ENCODE measurements at regions not wholly inside any gene's neighbourhood (a gene's known extent, or its start where the extent isn't known, plus 50 kb on each side); places are given as distances from the start of the nearest gene placed in this dataset.
"Not testable (repeated sequence)": the region's sequence is repeated elsewhere in the genome, so short reads cannot be mapped to it uniquely, and the experiment has no call there.

- Histone ChIP-seq H3K27me3 (no peaks in the 10 kb centered on the region), H3K27ac (no peak overlapping the region), H3K4me1 (no peaks in the 10 kb centered on the region), H3K4me3 (no peak overlapping the region), H3K9me3 (replicated peaks) (no peaks in the 10 kb centered on the region), H3K36me3 (no peaks in the 10 kb centered on the region)
- no peak for DNase-seq
Observed at GRCh38 chr6:78709021-78709420, 158.3 kb upstream of the IRAK1BP1 start.

GRCh38 chr6:78713564-78713963 is 153.8 kb upstream of the IRAK1BP1 start:
- Histone ChIP-seq H3K4me3 (no peak overlapping the region), H3K9me3 (replicated peaks) (no peaks in the 10 kb centered on the region), H3K27me3 (no peaks in the 10 kb centered on the region), H3K27ac (no peak overlapping the region), H3K36me3 (no peaks in the 10 kb centered on the region), H3K4me1 (no peaks in the 10 kb centered on the region)
- no peak for DNase-seq

DNA sequence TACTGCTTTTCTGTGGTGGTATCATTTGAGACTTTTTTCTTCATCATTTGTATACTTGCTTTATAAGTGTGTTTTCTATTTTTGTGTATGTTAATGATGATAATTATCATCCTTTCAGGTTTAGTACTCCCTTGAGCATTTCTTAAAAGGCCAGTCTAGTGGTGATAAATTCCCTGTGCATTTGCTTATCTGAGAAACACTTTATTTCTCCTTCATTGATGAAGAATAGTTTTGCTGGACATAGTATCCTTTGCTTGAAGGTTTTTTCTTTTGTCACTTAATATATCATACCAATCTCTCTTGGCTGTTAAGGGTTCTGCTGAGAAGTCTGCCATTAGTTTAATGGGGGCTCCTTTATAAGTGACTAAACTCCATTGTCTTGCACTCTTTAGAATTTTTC is 123.2 kb upstream of the IRAK1BP1 start:
- H3K36me3 ChIP-seq, result no peaks in the 10 kb centered on the region
- no peak overlapping the region for H3K4me3 ChIP-seq
- H3K4me1 ChIP-seq, result no peaks in the 10 kb centered on the region
- no peak for DNase-seq
- no peaks in the 10 kb centered on the region for H3K27me3 ChIP-seq
- H3K9me3 ChIP-seq (replicated peaks), result no peaks in the 10 kb centered on the region; the same call in 1 of the 2 replicates
- no peak overlapping the region for H3K27ac ChIP-seq

GRCh38 chr6:78746457-78746856 is 120.9 kb upstream of the IRAK1BP1 start:
- Histone ChIP-seq H3K36me3 (no peaks in the 10 kb centered on the region), H3K9me3 (replicated peaks) (no peaks in the 10 kb centered on the region; the same call in 1 of the 2 replicates), H3K27ac (no peak overlapping the region), H3K4me3 (no peak overlapping the region), H3K27me3 (no peaks in the 10 kb centered on the region), H3K4me1 (no peaks in the 10 kb centered on the region)
- no peak for DNase-seq

- H3K4me1 ChIP-seq, result no peaks in the 10 kb centered on the region
- H3K36me3 ChIP-seq, result no peaks in the 10 kb centered on the region
- H3K9me3 ChIP-seq (replicated peaks), result no peaks in the 10 kb centered on the region; the same call in 1 of the 2 replicates
- no peak overlapping the region for H3K27ac ChIP-seq
- no peak overlapping the region for H3K4me3 ChIP-seq
- H3K27me3 ChIP-seq, result no peaks in the 10 kb centered on the region
- DNase-seq, result no peak
Observed at GRCh38 chr6:78749326-78749725, 118.0 kb upstream of the IRAK1BP1 start.

DNA sequence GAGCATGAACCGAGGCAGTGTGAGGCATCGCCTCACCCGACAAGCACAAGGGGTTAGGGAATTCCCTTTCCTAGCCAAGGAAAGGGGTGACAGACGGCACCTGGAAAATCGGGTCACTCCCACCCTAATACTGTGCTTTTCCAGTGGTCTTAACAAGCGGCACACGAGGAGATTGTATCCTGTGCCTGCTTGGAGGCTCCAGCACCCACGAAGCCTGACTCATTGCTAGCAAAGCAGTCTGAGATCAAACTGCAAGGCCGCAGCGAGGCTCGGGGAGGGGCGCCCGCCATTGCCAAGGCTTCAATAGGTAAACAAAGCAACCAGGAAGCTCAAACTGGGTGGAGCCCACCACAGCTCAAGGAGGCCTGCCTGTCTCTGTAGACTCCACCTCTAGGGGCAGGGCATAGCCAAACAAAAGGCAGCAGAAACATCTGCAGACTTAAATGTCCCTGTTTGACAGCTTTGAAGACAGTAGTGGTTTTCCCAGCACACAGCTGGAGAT is 109.0 kb upstream of the IRAK1BP1 start:
- not testable (repeated sequence) for H3K36me3 ChIP-seq; H3K4me1 ChIP-seq; H3K9me3 ChIP-seq (replicated peaks); DNase-seq; H3K27ac ChIP-seq; H3K4me3 ChIP-seq; H3K27me3 ChIP-seq

- no peak overlapping the region for H3K4me3 ChIP-seq
- no peaks in the 10 kb centered on the region for H3K27me3 ChIP-seq
- no peak for DNase-seq
- no peaks in the 10 kb centered on the region for H3K36me3 ChIP-seq
- H3K4me1 ChIP-seq, result no peaks in the 10 kb centered on the region
- H3K27ac ChIP-seq, result no peak overlapping the region
- no peaks in the 10 kb centered on the region for H3K9me3 ChIP-seq (replicated peaks)
Observed at GRCh38 chr6:78768271-78768670, 99.1 kb upstream of the IRAK1BP1 start.

DNA sequence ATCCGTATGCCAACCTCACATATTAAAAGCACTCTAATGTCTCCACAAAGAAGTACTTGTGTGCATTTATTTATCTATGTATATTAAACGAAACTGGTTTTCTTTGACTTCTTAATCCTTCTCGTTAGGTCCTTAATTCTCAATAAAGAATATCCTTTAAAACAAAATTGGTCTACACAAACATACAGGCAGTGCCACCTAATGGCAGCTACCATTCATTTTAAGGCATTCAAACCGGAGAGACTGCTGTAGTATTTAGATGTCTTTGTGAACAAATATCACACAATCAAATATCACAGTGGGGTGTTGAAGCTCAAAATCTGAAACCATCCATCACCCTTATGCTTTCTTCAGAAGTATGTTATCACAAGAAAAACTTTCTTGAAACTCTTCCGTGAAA is 96.6 kb upstream of the IRAK1BP1 start:
- Histone ChIP-seq H3K4me1 (no peaks in the 10 kb centered on the region), H3K27me3 (no peaks in the 10 kb centered on the region), H3K27ac (no peak overlapping the region), H3K36me3 (no peaks in the 10 kb centered on the region), H3K4me3 (no peak overlapping the region), H3K9me3 (replicated peaks) (no peaks in the 10 kb centered on the region)
- DNase-seq, result no peak

DNA sequence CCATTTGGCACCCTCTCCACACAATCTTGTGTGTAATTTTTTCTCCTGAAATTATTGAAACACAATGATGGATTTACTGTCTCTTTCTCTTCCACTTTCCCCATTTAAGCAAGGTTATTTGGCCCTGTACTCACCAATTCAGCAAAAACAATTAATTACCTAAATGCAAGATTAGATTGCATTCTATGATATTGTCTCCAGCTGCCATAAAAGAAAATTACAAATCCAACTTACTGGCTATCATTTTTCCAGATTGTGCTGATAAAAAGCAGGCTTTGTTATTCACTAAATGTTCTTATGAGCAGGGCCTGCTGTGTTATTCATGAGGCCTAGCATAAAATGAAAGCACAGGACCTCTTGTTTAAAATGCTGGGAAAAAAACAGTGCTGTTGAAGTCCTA is 95.8 kb upstream of the IRAK1BP1 start:
- Histone ChIP-seq H3K27ac (no peak overlapping the region), H3K27me3 (no peaks in the 10 kb centered on the region), H3K9me3 (replicated peaks) (no peaks in the 10 kb centered on the region), H3K4me1 (no peaks in the 10 kb centered on the region), H3K4me3 (no peak overlapping the region), H3K36me3 (no peaks in the 10 kb centered on the region)
- DNase-seq, result no peak

DNA sequence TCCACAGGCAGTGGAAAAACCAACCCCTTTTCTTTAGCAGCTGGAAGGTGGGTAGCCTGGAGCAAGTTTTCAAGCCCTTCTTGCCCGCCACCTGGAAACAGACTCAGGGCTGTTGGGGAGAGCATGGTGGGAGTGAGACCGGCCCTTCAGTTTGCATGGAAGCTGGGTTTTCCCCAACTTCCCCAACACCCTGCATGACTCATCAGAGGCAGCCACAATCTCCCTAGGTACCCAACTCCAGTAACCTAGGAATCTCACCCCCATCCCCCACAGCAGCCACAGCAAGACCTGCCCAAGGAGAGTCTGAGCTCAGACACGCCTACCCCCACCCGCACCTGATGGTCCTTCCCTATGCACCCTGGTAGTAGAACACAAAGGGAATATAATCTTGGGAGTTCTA is 86.3 kb upstream of the IRAK1BP1 start:
- DNase-seq, result no peak
- H3K9me3 ChIP-seq (replicated peaks), result no peaks in the 10 kb centered on the region
- H3K4me3 ChIP-seq, result no peak overlapping the region
- H3K27me3 ChIP-seq, result no peaks in the 10 kb centered on the region; the same call in 1 of the 2 replicates
- H3K4me1 ChIP-seq, result no peaks in the 10 kb centered on the region
- H3K36me3 ChIP-seq, result no peaks in the 10 kb centered on the region
- H3K27ac ChIP-seq, result no peak overlapping the region

- H3K36me3 ChIP-seq; H3K4me3 ChIP-seq; H3K9me3 ChIP-seq (replicated peaks); H3K27me3 ChIP-seq; H3K4me1 ChIP-seq; H3K27ac ChIP-seq; DNase-seq: not testable (repeated sequence)
Observed at GRCh38 chr6:78783366-78783765, 84.0 kb upstream of the IRAK1BP1 start.

DNA sequence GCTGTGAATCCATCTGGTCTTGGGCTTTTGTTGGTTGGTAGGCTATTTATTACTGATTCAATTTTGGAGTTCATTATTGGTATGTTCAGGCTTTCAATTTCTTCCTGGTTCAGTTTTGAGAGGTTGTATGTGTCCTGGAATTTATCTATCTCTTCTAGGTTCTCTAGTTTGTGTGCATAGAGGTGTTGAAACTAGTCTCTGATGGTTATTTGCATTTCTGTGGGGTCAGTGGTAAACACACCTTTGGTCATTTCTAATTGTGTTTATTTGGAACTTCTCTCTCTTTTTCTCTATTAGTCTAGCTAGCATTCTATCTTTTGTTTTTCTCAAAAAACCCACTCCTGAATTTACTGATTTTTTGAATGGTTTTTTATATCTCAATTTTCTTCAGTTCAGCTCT is 70.1 kb upstream of the IRAK1BP1 start:
- Histone ChIP-seq H3K4me1 (no peaks in the 10 kb centered on the region), H3K27me3 (no peaks in the 10 kb centered on the region), H3K4me3 (no peak overlapping the region), H3K9me3 (replicated peaks) (no peaks in the 10 kb centered on the region), H3K36me3 (no peaks in the 10 kb centered on the region), H3K27ac (no peak overlapping the region)
- no peak for DNase-seq

GRCh38 chr6:78799682-78800081 is 67.7 kb upstream of the IRAK1BP1 start:
- no peak for DNase-seq
- no peak overlapping the region for H3K4me3 ChIP-seq

DNA sequence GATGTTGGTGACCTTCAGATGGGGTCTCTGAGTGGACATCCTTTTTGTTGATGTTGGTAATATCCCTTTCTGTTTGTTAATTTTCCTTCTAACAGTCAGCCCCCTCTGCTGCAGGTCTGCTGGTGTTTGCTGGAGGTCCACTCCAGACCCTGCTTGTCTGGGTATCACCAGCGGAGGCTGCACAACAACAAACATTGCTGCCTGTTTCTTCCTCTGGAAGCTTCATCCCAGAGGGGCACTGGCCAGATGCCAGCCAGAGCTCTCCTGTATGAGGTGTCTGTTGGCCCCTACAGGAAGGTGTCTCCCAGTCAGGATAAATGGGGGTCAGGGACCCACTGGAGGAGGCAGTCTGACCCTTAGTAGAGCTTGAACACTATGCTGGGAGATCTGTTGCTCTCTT is 60.6 kb upstream of the IRAK1BP1 start:
- not testable (repeated sequence) for H3K36me3 ChIP-seq; H3K27ac ChIP-seq; H3K4me1 ChIP-seq; H3K27me3 ChIP-seq; H3K4me3 ChIP-seq; DNase-seq; H3K9me3 ChIP-seq (replicated peaks)

More at GRCh38 chr6:78799682-78800081, 67.7 kb upstream of the IRAK1BP1 start:
- Histone ChIP-seq H3K27ac (no peak overlapping the region), H3K4me1 (no peaks in the 10 kb centered on the region), H3K27me3 (no peaks in the 10 kb centered on the region), H3K36me3 (no peaks in the 10 kb centered on the region), H3K9me3 (replicated peaks) (no peaks in the 10 kb centered on the region)

DNA sequence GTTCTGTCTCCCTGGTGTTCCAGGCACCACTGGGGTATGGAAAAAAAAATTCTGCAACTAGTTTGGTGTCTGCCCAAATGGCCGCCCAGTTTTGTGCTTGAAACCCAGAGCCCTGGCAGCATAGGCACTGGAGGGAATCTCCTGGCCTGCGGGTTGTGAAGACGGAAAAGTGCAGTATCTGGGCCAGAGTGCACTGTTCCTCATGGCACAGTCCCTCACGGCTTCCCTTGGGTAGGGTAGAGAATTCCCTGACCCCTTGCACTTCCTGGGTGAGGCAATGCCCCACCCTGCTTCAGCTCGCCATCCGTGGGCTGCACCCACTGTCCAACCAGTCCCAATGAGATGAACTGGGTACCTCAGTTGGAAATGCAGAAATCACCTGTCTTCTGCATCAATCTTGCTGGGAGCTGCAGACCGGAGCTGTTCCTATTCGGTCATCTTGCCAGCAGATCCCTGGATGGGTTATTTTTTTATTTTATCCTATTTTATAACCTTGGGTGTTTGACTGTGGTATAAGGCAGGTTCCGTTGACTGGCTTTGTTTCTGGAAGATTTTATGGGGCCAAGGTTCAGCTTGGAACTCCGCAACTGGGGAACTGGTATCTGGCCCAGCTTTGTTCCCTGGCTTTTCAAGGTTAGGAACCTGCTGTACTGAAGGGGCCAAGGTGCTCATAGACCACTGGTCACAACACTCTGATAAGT is 59.5 kb upstream of the IRAK1BP1 start:
- not testable (repeated sequence) for DNase-seq; H3K4me3 ChIP-seq; H3K27me3 ChIP-seq; H3K4me1 ChIP-seq; H3K9me3 ChIP-seq (replicated peaks); H3K27ac ChIP-seq; H3K36me3 ChIP-seq

- Histone ChIP-seq H3K27me3 (no peaks in the 10 kb centered on the region), H3K4me3 (no peak overlapping the region), H3K36me3 (no peaks in the 10 kb centered on the region), H3K27ac (no peak overlapping the region), H3K4me1 (no peaks in the 10 kb centered on the region), H3K9me3 (replicated peaks) (no peaks in the 10 kb centered on the region)
- no peak for DNase-seq
Observed at GRCh38 chr6:78808356-78808891, 58.9 kb upstream of the IRAK1BP1 start.
